Neural progenitor cell (in vitro differentiated cells): ENCODE measurements at regions not wholly inside any gene's neighbourhood (a gene's known extent, or its start where the extent isn't known, plus 50 kb on each side); places are given as distances from the start of the nearest gene placed in this dataset.

Source experiments
- CTCF ChIP-seq: fragments of 200-600 bp; sonication (generic); IDR thresholded peaks from 2 replicates; pipeline ENCODE4 v1.5.1; 2017; ENCODE audit warnings: antibody characterized with exemption, mild to moderate bottlenecking
- EZH2 ChIP-seq: fragments of 200-600 bp; sonication (generic); IDR thresholded peaks from 2 replicates; pipeline ENCODE4 v1.6.1; 2017; ENCODE audit warnings: antibody characterized with exemption, mild to moderate bottlenecking, moderate library complexity
- EZH2phosphoT487 ChIP-seq: fragments of 200-600 bp; sonication (generic); IDR thresholded peaks from 2 replicates; pipeline ENCODE4 v1.6.1; 2017; ENCODE audit warnings: antibody characterized with exemption

GRCh38 chr18:10289251-10289650 is 165.2 kb upstream of the APCDD1 start:
- TF ChIP-seq CTCF: no peak
- TF ChIP-seq EZH2: no peak
- no peak for TF ChIP-seq EZH2phosphoT487
